ENCODE measurements at regions not wholly inside any gene's neighbourhood (a gene's known extent, or its start where the extent isn't known, plus 50 kb on each side); places are given as distances from the start of the nearest gene placed in this dataset.
A peak's percentile ranks its signal among the peaks of the same experiment; 100 is the strongest.

DNA sequence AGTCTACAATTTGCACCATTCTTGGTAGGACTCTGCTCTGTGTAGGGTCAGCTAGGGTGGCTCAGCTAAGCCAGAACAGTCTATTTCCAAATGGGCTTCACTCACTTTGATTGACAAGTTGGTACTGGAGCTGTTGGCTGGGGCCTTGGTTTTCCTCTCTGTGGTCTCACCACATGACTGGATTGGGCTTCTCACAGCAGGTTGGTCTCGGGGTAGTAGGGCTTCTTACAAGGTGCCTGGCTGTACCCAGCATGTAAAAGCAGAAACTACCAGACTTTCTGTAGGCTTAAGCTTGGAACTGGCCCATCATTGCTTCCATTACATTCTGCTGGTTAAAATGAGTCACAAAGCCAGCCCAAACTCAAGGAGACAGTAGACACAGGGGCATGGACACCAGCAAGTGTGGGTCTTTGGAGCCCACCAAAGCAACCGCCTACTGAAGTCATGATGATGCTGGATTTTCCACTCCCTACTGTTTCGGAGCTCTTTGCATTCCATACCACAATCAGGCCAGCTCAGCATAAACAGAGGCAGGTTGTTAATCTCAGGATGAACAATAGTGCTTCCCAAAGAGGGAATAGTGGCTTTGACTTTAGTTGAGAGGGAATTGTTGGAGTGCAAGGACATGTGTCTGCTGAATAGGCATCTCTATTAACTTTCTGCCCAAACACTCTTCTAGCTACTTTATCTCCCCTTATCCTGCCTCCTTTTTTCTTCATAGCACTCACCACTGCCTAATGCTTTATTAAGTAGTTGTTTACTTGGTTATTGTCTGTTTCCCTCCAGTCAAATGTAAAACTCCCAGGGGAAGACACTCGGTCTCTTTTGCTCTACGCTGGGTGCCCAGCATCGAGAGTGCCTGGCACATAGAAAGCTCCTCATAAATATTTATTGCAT is 78.0 kb upstream of the RARB start:
- DNase-seq = no peak

DNA sequence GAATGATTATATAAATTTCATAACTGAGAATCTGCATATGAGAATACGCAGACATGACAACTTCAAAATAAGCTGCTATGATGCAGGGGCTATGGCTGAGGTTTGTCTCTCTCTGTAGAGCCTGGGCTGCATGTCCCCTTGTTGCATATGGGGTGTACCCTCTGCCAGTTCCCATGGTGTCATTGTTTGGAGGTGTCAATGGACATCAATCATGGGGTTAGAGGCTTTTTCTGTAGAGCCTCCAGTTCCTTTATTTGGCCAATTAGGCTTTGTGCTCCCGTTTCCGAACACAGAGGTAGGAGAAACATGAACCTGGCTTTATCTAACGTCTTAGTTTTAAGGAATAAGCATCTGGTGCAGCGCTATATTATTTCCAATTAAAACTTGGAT is 77.3 kb upstream of the RARB start:
- no peak for DNase-seq

DNA sequence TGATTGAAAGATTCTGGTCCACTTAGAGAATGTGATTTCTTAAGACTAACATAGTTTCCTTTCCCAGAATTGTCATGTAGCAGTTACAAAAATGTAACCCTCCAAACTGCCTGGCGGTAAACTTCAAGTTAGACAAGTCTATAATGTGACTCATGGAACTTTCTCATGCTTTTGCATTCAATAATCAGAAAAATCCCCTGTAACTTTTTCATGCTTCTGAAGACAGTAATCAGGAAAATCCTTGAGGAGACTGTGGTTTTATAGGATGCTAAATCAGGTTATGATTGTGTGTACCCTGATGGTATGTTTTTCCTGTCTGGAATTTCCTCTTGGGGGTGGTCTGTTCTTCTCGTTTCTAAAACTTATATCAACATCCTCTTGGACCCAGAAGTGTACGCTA is 74.0 kb upstream of the RARB start:
- peak in 2 of 3 donors; percentile 30 to 78 for DNase-seq

DNA sequence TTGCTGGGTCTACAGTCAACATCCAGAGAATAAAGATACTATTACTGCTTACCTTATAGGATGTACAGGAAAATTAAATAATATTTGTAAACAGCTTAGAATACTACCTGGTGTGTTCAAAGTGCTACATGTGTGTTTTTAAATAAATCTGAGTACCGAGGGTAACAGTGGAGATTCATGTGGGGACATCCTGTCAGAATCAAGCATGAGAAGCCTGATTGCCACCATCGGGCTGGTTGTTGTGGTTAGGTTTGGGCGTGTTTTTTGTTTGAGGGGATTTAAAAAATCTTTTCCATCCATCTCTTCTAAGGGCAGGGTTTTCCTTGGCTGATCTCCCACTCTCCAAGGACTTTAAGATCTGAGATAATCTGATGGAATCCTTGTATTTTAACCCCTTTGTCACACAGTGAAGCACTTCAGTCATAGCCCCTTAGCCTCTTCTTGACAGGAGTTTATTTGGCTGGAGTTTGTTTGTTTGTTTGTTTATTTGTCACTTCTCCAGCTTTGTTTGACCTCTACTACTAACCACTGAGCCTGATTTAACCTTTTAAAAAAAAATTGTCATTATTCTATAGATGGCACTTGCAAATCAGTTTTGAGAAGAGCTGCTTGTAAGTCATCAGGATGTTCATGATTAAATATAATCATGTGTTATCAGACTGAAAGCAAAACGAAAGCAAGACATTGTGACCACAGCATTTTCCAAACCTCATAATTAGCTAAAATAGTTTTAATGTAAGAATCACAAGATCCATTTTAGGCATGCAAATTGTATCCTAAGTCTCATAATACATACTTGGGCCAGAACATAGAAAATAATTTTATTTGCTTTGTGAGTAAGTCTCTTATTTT is 72.8 kb upstream of the RARB start:
- peak in 1 of 3 donors; percentile 36 for DNase-seq

DNA sequence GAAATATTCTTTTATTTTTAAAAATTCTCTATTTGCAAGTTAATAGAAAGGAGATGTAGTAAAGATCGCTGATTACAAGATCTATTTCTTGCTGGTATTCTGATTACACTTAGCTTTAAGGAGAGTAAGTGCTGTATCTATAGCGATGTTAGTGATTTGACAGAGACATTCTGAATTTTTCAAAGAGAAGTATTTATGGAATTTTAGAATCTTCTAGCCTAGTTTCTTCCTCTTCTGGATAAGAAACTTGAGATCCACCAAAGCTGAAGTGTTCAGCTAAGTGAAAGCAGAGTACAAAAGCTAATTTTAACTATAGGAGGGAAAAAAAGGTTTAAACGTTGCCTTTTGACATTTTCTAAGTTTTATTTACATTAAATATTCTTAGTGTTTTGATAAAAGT is 72.1 kb upstream of the RARB start:
- no peak for DNase-seq

DNA sequence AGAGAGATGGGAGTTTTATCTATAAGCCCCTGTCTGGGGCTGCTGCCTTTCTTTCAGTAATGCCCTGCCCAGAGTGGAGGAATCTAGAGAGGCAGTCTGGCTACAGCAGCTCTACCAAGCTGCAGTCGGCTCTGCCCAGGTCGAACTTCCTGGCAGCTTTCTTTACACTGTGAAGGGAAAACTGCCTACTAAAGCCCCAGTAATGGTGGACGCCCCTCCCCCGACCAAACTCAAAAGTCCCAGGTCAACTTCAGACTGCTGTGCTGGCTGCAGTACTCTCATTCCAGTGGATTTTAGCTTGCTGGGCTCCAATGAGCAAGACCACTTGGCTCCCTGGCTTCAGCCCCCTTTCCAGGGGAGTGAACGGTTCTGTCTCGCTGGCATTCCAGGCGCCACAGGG is 65.9 kb upstream of the RARB start:
- no peak for DNase-seq

DNA sequence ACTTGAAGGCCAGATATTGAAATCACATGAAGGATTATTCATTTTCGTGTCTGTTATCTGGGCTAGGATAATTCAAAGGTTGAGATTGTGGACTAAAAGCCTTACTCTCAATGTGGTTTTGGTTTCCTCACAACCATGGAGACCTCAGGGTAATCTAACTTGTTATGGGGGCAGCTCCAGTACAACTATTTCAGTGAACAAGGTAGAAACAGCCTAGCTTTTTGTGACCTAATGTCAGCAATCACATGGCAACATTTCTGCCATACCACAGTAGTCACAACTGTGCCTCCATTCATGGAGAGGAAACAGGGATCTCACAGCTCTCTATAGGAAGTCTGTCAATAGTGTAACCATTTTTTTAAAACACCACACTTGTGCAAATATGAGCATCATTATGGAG is 62.4 kb upstream of the RARB start:
- no peak for DNase-seq

DNA sequence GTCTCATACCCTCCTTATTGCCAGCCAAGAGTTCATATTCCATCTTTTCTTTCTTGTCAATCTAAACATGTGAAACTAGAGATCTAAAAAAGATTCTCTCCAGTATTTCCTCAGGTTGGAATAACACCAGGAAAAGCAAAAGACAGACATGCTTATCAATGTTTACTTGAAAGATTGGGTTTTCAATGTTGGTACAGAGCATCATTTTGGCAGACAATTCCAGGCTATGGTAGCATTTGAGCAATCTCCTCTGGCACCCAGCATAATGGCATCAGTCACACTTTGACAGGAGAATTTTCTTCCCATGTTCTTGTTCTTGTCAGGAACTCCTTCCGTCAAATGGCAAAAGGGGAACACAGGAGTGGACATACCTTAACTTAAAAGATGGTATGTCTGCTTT is 61.0 kb upstream of the RARB start:
- no peak for DNase-seq

DNA sequence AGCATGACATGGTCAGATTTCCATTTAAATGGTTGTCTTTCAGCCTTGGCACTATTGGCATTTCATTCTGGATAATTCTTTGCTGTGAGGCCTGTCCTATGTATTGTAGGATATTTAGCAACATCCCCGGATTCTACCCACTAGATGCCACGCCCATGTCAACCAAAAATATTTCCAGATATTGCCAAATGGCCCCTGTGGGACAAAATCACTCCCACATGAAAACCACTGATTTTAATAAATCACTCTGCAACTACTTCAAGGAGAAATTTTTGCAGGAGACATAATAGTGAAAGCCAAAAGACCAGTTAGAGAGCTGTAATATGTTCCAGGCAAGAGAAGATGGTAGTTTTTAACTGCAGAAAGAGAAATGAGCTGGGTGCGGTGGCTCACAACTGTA is 55.9 kb upstream of the RARB start:
- DNase-seq = peak in 1 of 3 donors; percentile 41

DNA sequence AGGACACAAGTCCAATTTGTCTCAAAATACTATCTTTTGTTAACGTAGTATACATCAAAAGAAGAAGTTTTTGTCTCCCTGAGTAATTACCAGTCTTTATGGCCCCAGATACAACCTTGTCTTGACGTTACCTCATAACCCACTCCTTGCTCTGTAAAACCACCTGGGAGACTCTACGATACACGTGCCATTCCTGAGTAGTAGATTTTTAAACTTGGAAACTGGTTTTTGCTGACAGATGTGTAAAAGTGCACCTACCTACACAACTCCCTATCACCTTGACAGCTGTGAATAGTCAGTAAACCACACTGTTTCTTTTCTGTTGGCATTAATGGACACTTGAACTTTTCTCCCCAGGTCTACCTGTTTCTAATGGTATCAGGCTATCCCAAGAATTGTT is 51.7 kb upstream of the RARB start:
- no peak for DNase-seq

DNA sequence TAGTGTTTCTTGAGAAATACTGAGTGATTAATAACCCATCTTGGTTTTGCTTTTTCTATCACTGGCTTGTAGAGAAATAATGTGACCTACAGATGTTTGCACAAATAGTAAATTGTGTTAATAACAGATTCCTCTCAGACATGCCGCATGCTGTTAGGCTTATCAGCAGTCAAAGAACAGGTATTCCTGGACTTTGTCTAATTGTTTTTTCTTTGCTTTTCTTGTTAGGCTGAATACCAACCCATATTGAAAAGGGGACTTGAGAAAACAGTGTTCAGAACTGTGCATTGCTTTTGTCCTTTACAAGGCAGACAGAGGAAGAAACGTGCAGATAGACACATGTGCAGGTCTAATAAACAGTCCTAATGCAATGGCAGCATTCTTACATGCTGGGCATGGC is 51.0 kb upstream of the RARB start:
- DNase-seq = no peak

All from muscle of back (tissue), 3 donors.